ENCODE measurements at regions not wholly inside any gene's neighbourhood (a gene's known extent, or its start where the extent isn't known, plus 50 kb on each side); places are given as distances from the start of the nearest gene placed in this dataset.

GRCh38 chr1:88124614-88125013 lies 559.5 kb upstream of the PKN2 start:
- no peaks in the 10 kb centered on the region for H3K4me1 ChIP-seq (ENCODE audit: insufficient read depth, low read length)
- Mint-ChIP-seq H3K4me1 (ENCODE audit: low read depth, unreplicated experiment) (no peaks in the 10 kb centered on the region), H3K9me3 (ENCODE audit: unreplicated experiment) (peaks cover 2% of the 10 kb centered on the region), H3K36me3 (ENCODE audit: low read depth, unreplicated experiment) (no peaks in the 10 kb centered on the region), H3K27ac (ENCODE audit: unreplicated experiment) (no peak overlapping the region), H3K27me3 (ENCODE audit: low read depth, unreplicated experiment) (no peaks in the 10 kb centered on the region), H3K4me3 (ENCODE audit: unreplicated experiment) (no peak overlapping the region)
- H4K20me1 ChIP-seq (ENCODE audit: insufficient read depth, low read length), result no peaks in the 10 kb centered on the region
- H2AFZ ChIP-seq (ENCODE audit: low read depth, low read length), result no peak overlapping the region
- DNase-seq (ENCODE audit: low read depth) (no peak), FAIRE-seq (no peak)
- no peak overlapping the region for H3K27ac ChIP-seq (ENCODE audit: low read depth, low read length)
- H3K4me3 ChIP-seq (ENCODE audit: insufficient read depth, low read depth, low read length), result no peak overlapping the region
- no peaks in the 10 kb centered on the region for H3K9me3 ChIP-seq (ENCODE audit: insufficient read depth, low read depth, low read length)
- no peaks in the 10 kb centered on the region for H3K79me2 ChIP-seq (ENCODE audit: insufficient read depth, low read length)
- no peaks in the 10 kb centered on the region for H3K36me3 ChIP-seq (ENCODE audit: insufficient read depth, low read length)
- no peak overlapping the region for H3K4me2 ChIP-seq (ENCODE audit: low read length)
- no peaks in the 10 kb centered on the region for H3K27me3 ChIP-seq (ENCODE audit: insufficient read depth, low read length)
- no peak overlapping the region for H3K9ac ChIP-seq (ENCODE audit: low read length)
- TF ChIP-seq CTCF (IDR thresholded peaks at IDR 0.05; ENCODE audit: insufficient read depth, low read depth, low read length) (no peak), EZH2 (IDR thresholded peaks at IDR 0.05; ENCODE audit: insufficient read depth, low read length) (no peak)

- Histone ChIP-seq H4K20me1 (ENCODE audit: insufficient read depth, low read length) (no peaks in the 10 kb centered on the region), H3K27ac (ENCODE audit: low read depth, low read length) (no peak overlapping the region), H3K9ac (ENCODE audit: low read length) (no peak overlapping the region), H2AFZ (ENCODE audit: low read depth, low read length) (no peak overlapping the region), H3K36me3 (ENCODE audit: insufficient read depth, low read length) (no peaks in the 10 kb centered on the region), H3K4me1 (ENCODE audit: insufficient read depth, low read length) (no peaks in the 10 kb centered on the region), H3K4me2 (ENCODE audit: low read length) (no peak overlapping the region), H3K9me3 (ENCODE audit: insufficient read depth, low read depth, low read length) (no peaks in the 10 kb centered on the region), H3K27me3 (ENCODE audit: insufficient read depth, low read length) (no peaks in the 10 kb centered on the region), H3K79me2 (ENCODE audit: insufficient read depth, low read length) (no peaks in the 10 kb centered on the region), H3K4me3 (ENCODE audit: insufficient read depth, low read depth, low read length) (no peak overlapping the region)
- TF ChIP-seq CTCF (IDR thresholded peaks at IDR 0.05; ENCODE audit: insufficient read depth, low read depth, low read length) (no peak), EZH2 (IDR thresholded peaks at IDR 0.05; ENCODE audit: insufficient read depth, low read length) (no peak)
- DNase-seq (ENCODE audit: low read depth) (no peak), FAIRE-seq (no peak)
- H3K27me3 Mint-ChIP-seq (ENCODE audit: low read depth, unreplicated experiment), result no peaks in the 10 kb centered on the region
- no peak overlapping the region for H3K27ac Mint-ChIP-seq (ENCODE audit: unreplicated experiment)
- H3K4me3 Mint-ChIP-seq (ENCODE audit: unreplicated experiment), result no peak overlapping the region
- no peaks in the 10 kb centered on the region for H3K4me1 Mint-ChIP-seq (ENCODE audit: low read depth, unreplicated experiment)
- H3K36me3 Mint-ChIP-seq (ENCODE audit: low read depth, unreplicated experiment), result no peaks in the 10 kb centered on the region
- H3K9me3 Mint-ChIP-seq (ENCODE audit: unreplicated experiment), result peaks cover 2% of the 10 kb centered on the region
Observed at GRCh38 chr1:88126467-88126866, 557.6 kb upstream of the PKN2 start.

GRCh38 chr1:88133991-88134390 lies 550.1 kb upstream of the PKN2 start:
- Histone ChIP-seq H3K4me3 (ENCODE audit: insufficient read depth, low read depth, low read length) (no peak overlapping the region), H3K4me1 (ENCODE audit: insufficient read depth, low read length) (no peaks in the 10 kb centered on the region), H3K4me2 (ENCODE audit: low read length) (no peak overlapping the region), H4K20me1 (ENCODE audit: insufficient read depth, low read length) (no peaks in the 10 kb centered on the region), H3K9ac (ENCODE audit: low read length) (no peak overlapping the region), H3K79me2 (ENCODE audit: insufficient read depth, low read length) (no peaks in the 10 kb centered on the region), H2AFZ (ENCODE audit: low read depth, low read length) (no peak overlapping the region), H3K9me3 (ENCODE audit: insufficient read depth, low read depth, low read length) (no peaks in the 10 kb centered on the region), H3K27ac (ENCODE audit: low read depth, low read length) (no peak overlapping the region), H3K36me3 (ENCODE audit: insufficient read depth, low read length) (no peaks in the 10 kb centered on the region), H3K27me3 (ENCODE audit: insufficient read depth, low read length) (no peaks in the 10 kb centered on the region)
- Mint-ChIP-seq H3K9me3 (ENCODE audit: unreplicated experiment) (no peaks in the 10 kb centered on the region), H3K27ac (ENCODE audit: unreplicated experiment) (no peak overlapping the region), H3K4me1 (ENCODE audit: low read depth, unreplicated experiment) (no peaks in the 10 kb centered on the region), H3K36me3 (ENCODE audit: low read depth, unreplicated experiment) (no peaks in the 10 kb centered on the region), H3K27me3 (ENCODE audit: low read depth, unreplicated experiment) (no peaks in the 10 kb centered on the region), H3K4me3 (ENCODE audit: unreplicated experiment) (no peak overlapping the region)
- DNase-seq (ENCODE audit: low read depth) (no peak), FAIRE-seq (no peak)
- no peak for TF ChIP-seq EZH2 (IDR thresholded peaks at IDR 0.05; ENCODE audit: insufficient read depth, low read length)
- no peak for TF ChIP-seq CTCF (IDR thresholded peaks at IDR 0.05; ENCODE audit: insufficient read depth, low read depth, low read length)
